WERI-Rb-1 (cell line): ENCODE measurements at regions not wholly inside any gene's neighbourhood (a gene's known extent, or its start where the extent isn't known, plus 50 kb on each side); places are given as distances from the start of the nearest gene placed in this dataset.

Experiments
- DNase-seq: peaks from one replicate; pipeline ENCODE4 v3.0.0-alpha.2; 2020
- H3K27ac ChIP-seq: fragments of 250-450 bp; sonication (Bioruptor Pico); 2 replicates; pipeline ENCODE4 v1.5.1; 2020; ENCODE audit warnings: mild to moderate bottlenecking, moderate library complexity
- H3K27me3 ChIP-seq: fragments of 250-450 bp; sonication (Bioruptor Pico); 2 replicates; pipeline ENCODE4 v1.5.1; 2021; ENCODE audit warnings: mild to moderate bottlenecking, low read depth, moderate library complexity; ENCODE audit not compliant: insufficient read depth, severe bottlenecking
- H3K36me3 ChIP-seq: fragments of 250-450 bp; sonication (Bioruptor Pico); 2 replicates; pipeline ENCODE4 v1.5.1; 2020; ENCODE audit warnings: mild to moderate bottlenecking, moderate library complexity
- H3K4me3 ChIP-seq: 2 replicates; pipeline ENCODE4 v1.5.1; 2011; ENCODE audit warnings: low read depth, mild to moderate bottlenecking, control low read depth, low read length
- H3K9me3 ChIP-seq: fragments of 250-450 bp; sonication (Bioruptor Pico); 2 replicates; pipeline ENCODE4 v1.5.1; 2021; ENCODE audit warnings: mild to moderate bottlenecking, moderate library complexity; ENCODE audit not compliant: severe bottlenecking
- CTCF ChIP-seq: IDR thresholded peaks from 2 replicates; pipeline ENCODE4 v1.5.1; 2011; ENCODE audit warnings: low read depth, mild to moderate bottlenecking, control low read depth, inconsistent platforms, low read length

- TF ChIP-seq CTCF = no peak
- DNase-seq = no peak
- Histone ChIP-seq H3K4me3 (no peak overlapping the region), H3K27ac (no peak overlapping the region), H3K27me3 (no peaks in the 10 kb centered on the region), H3K36me3 (no peaks in the 10 kb centered on the region), H3K9me3 (no peaks in the 10 kb centered on the region)
Measured at GRCh38 chr3:164340273-164340672, 738.0 kb downstream of the SI start.

GRCh38 chr3:164332831-164333802 lies 745.2 kb downstream of the SI start:
- no peak overlapping the region for H3K4me3 ChIP-seq
- no peaks in the 10 kb centered on the region for H3K27me3 ChIP-seq
- TF ChIP-seq CTCF = peak; percentile 24; the same call in 1 of the 2 replicates
- H3K27ac ChIP-seq = peak overlapping the region; percentile 45; the same call in 1 of the 2 replicates
- peak; percentile 42 for DNase-seq
- H3K36me3 ChIP-seq = no peaks in the 10 kb centered on the region
- H3K9me3 ChIP-seq = no peaks in the 10 kb centered on the region

GRCh38 chr3:164326714-164327113 lies 751.6 kb downstream of the SI start:
- H3K27ac ChIP-seq = no peak overlapping the region

GRCh38 chr3:164320962-164321361 lies 757.3 kb downstream of the SI start:
- Histone ChIP-seq H3K4me3 (no peak overlapping the region), H3K9me3 (no peaks in the 10 kb centered on the region), H3K27me3 (no peaks in the 10 kb centered on the region), H3K27ac (no peak overlapping the region), H3K36me3 (no peaks in the 10 kb centered on the region)
- TF ChIP-seq CTCF = no peak
- DNase-seq = no peak

More at GRCh38 chr3:164326714-164327113, 751.6 kb downstream of the SI start:
- no peak overlapping the region for H3K4me3 ChIP-seq
- H3K36me3 ChIP-seq = no peaks in the 10 kb centered on the region
- no peak for DNase-seq
- TF ChIP-seq CTCF = no peak
- H3K9me3 ChIP-seq = no peaks in the 10 kb centered on the region
- no peaks in the 10 kb centered on the region for H3K27me3 ChIP-seq

GRCh38 chr3:164306042-164306441 lies 772.3 kb downstream of the SI start:
- no peaks in the 10 kb centered on the region for H3K27me3 ChIP-seq
- H3K27ac ChIP-seq = no peak overlapping the region
- H3K36me3 ChIP-seq = no peaks in the 10 kb centered on the region
- no peak overlapping the region for H3K4me3 ChIP-seq
- no peak for DNase-seq
- TF ChIP-seq CTCF = no peak
- H3K9me3 ChIP-seq = peaks cover 3% of the 10 kb centered on the region

- H3K36me3 ChIP-seq = no peaks in the 10 kb centered on the region
- TF ChIP-seq CTCF = no peak
- no peaks in the 10 kb centered on the region for H3K9me3 ChIP-seq
- H3K4me3 ChIP-seq = no peak overlapping the region
- H3K27ac ChIP-seq = no peak overlapping the region
- H3K27me3 ChIP-seq = no peaks in the 10 kb centered on the region
- no peak for DNase-seq
Measured at GRCh38 chr3:164303894-164304293, 774.4 kb downstream of the SI start.
